Neural progenitor cell (in vitro differentiated cells): ENCODE measurements at regions not wholly inside any gene's neighbourhood (a gene's known extent, or its start where the extent isn't known, plus 50 kb on each side); places are given as distances from the start of the nearest gene placed in this dataset.

Experiments used
- CTCF ChIP-seq: fragments of 200-600 bp; sonication (generic); IDR thresholded peaks from 2 replicates; pipeline ENCODE4 v1.5.1; 2017; ENCODE audit warnings: antibody characterized with exemption, mild to moderate bottlenecking
- EZH2 ChIP-seq: fragments of 200-600 bp; sonication (generic); IDR thresholded peaks from 2 replicates; pipeline ENCODE4 v1.6.1; 2017; ENCODE audit warnings: antibody characterized with exemption, mild to moderate bottlenecking, moderate library complexity
- EZH2phosphoT487 ChIP-seq: fragments of 200-600 bp; sonication (generic); IDR thresholded peaks from 2 replicates; pipeline ENCODE4 v1.6.1; 2017; ENCODE audit warnings: antibody characterized with exemption

- TF ChIP-seq CTCF = no peak
- TF ChIP-seq EZH2phosphoT487 = no peak
- TF ChIP-seq EZH2 = no peak
These were observed 133.0 kb upstream of the ATXN1 start for GRCh38 chr6:16894301-16894700.
